ENCODE measurements at regions not wholly inside any gene's neighbourhood (a gene's known extent, or its start where the extent isn't known, plus 50 kb on each side); places are given as distances from the start of the nearest gene placed in this dataset.

GRCh38 chr2:146321175-146321574, 1523.7 kb upstream of the ACVR2A start:
- TF ChIP-seq REST (IDR thresholded peaks at IDR 0.05; ENCODE audit: insufficient read depth in 1 of 2, low read depth in 2 of 2, low read length in 1 of 2) (no peak), CTCF (IDR thresholded peaks at IDR 0.05) (no peak), POLR2AphosphoS5 (IDR thresholded peaks at IDR 0.05; ENCODE audit: low read depth, low read length) (no peak), TCF7L2 (IDR thresholded peaks at IDR 0.05; ENCODE audit: low read depth, low read length) (no peak)
